IMR-90 (cell line): ENCODE measurements at regions not wholly inside any gene's neighbourhood (a gene's known extent, or its start where the extent isn't known, plus 50 kb on each side); places are given as distances from the start of the nearest gene placed in this dataset.

Source experiments
- ATAC-seq: fragments of 200-7000 bp; cut with Tn5 transposase; 2 replicates; pipeline ENCODE4 v1.9.1; 2020; ENCODE audit warnings: low read depth, mild to moderate bottlenecking, moderate library complexity
- BruUV-seq: library from RNA; stranded (reverse); fragments of 400-500 nt; replicated peaks from 2 replicates; lab custom pipeline; 2021; lab: Mats Ljungman, UMichigan
- CTCF ChIA-PET: fragments of 300-600 bp; formaldehyde crosslinking; extraction: SDS; loops from one replicate; lab custom pipeline; 2021; ENCODE audit warnings: antibody characterized with exemption; lab: Yijun Ruan, JAX
- POLR2A ChIA-PET: fragments of 300-600 bp; sonication (Branson Sonifier 250); formaldehyde crosslinking; loops from one replicate; lab custom pipeline; 2022; ENCODE audit warnings: antibody characterized with exemption; ENCODE audit not compliant: unreplicated experiment; lab: Charles Lee
- DNase-seq: peaks from one replicate; pipeline ENCODE4 v3.0.0; 2013
- H2AFZ ChIP-seq: replicated peaks from 2 replicates; pipeline ENCODE3; 2013; ENCODE audit warnings: low read length, mild to moderate bottlenecking; ENCODE audit not compliant: poor library complexity
- H2AK5ac ChIP-seq: 2 replicates; pipeline ENCODE4 v1.6.1; 2013; ENCODE audit warnings: low read depth, low read length, inconsistent platforms
- H2AK9ac ChIP-seq: replicated peaks from 2 replicates; pipeline ENCODE3; 2013; ENCODE audit warnings: mild to moderate bottlenecking, low read depth, low read length, moderate library complexity; ENCODE audit not compliant: poor library complexity
- H2BK120ac ChIP-seq: 2 replicates; pipeline ENCODE4 v1.6.1; 2013; ENCODE audit warnings: low read depth, low read length, inconsistent platforms
- H2BK15ac ChIP-seq: 3 replicates; pipeline ENCODE4 v1.6.1; 2013; ENCODE audit warnings: low read depth, low read length, inconsistent platforms
- H2BK20ac ChIP-seq: 2 replicates; pipeline ENCODE4 v1.6.1; 2013; ENCODE audit warnings: low read depth, mild to moderate bottlenecking, inconsistent platforms, low read length, moderate library complexity
- H2BK5ac ChIP-seq: 2 replicates; pipeline ENCODE4 v1.6.1; 2013; ENCODE audit warnings: mild to moderate bottlenecking, low read depth, low read length, inconsistent platforms; ENCODE audit not compliant: poor library complexity, severe bottlenecking
- H3K14ac ChIP-seq: replicated peaks from 2 replicates; pipeline ENCODE4 v1.6.1; 2013; ENCODE audit warnings: low read depth, low read length, inconsistent platforms
- H3K18ac ChIP-seq: 2 replicates; pipeline ENCODE4 v1.6.1; 2013; ENCODE audit warnings: low read depth, low read length, control low read depth
- H3K23ac ChIP-seq: 2 replicates; pipeline ENCODE4 v1.6.1; 2013; ENCODE audit warnings: low read depth, low read length, inconsistent platforms
- H3K27ac ChIP-seq: 2 replicates; pipeline ENCODE4 v1.5.1; 2013; ENCODE audit warnings: mild to moderate bottlenecking, control low read depth, low read length; ENCODE audit not compliant: insufficient read depth
- H3K27me3 ChIP-seq: 2 replicates; pipeline ENCODE4 v1.6.1; 2013; ENCODE audit warnings: low read length; ENCODE audit not compliant: control insufficient read depth, insufficient read depth
- H3K36me3 ChIP-seq: 2 replicates; pipeline ENCODE4 v1.6.1; 2013; ENCODE audit warnings: low read length, mixed read lengths; ENCODE audit not compliant: control insufficient read depth, insufficient read depth
- H3K4ac ChIP-seq: 2 replicates; pipeline ENCODE4 v1.6.1; 2013; ENCODE audit warnings: low read depth, low read length, inconsistent platforms
- H3K4me1 ChIP-seq: 2 replicates; pipeline ENCODE4 v1.6.1; 2013; ENCODE audit warnings: low read length, mixed read lengths; ENCODE audit not compliant: control insufficient read depth, insufficient read depth
- H3K4me2 ChIP-seq: 2 replicates; pipeline ENCODE4 v1.6.1; 2013; ENCODE audit warnings: low read depth, mild to moderate bottlenecking, control low read depth, low read length, moderate library complexity
- H3K4me3 ChIP-seq: 2 replicates; pipeline ENCODE4 v1.5.1; 2013; ENCODE audit warnings: low read depth, mild to moderate bottlenecking, control low read depth, low read length, moderate library complexity; ENCODE audit not compliant: insufficient read depth
- H3K56ac ChIP-seq: 2 replicates; pipeline ENCODE4 v1.6.1; 2013; ENCODE audit warnings: low read length, inconsistent platforms; ENCODE audit not compliant: insufficient read depth; ENCODE audit errors: extremely low read depth
- H3K79me1 ChIP-seq, 2 experiments: 2 replicates each; pipeline ENCODE4 v1.6.1; 2013; ENCODE audit warnings: low read length in 2 of 2, inconsistent platforms in 1 of 2, low read depth in 1 of 2
- H3K9ac ChIP-seq: 2 replicates; pipeline ENCODE4 v1.6.1; 2013; ENCODE audit warnings: low read depth, low read length, control low read depth
- H3K9me1 ChIP-seq: 2 replicates; pipeline ENCODE4 v1.6.1; 2013; ENCODE audit warnings: low read length, inconsistent platforms; ENCODE audit not compliant: insufficient read depth
- H3K9me3 ChIP-seq: 2 replicates; pipeline ENCODE4 v1.6.1; 2013; ENCODE audit warnings: low read length; ENCODE audit not compliant: control insufficient read depth, insufficient read depth
- H4K20me1 ChIP-seq: 2 replicates; pipeline ENCODE4 v1.6.1; 2013; ENCODE audit warnings: low read length, inconsistent platforms; ENCODE audit not compliant: insufficient read depth
- H4K5ac ChIP-seq: 2 replicates; pipeline ENCODE4 v1.6.1; 2013; ENCODE audit warnings: mild to moderate bottlenecking, low read depth, low read length, control low read depth
- H4K8ac ChIP-seq, 2 experiments: 2 replicates each; pipeline ENCODE4 v1.6.1; 2013; ENCODE audit warnings: low read depth in 2 of 2, low read length in 2 of 2, control low read depth in 1 of 2, inconsistent platforms in 1 of 2
- H4K91ac ChIP-seq: 2 replicates; pipeline ENCODE4 v1.6.1; 2013; ENCODE audit warnings: low read depth, low read length, inconsistent platforms; ENCODE audit not compliant: insufficient read depth
- BHLHE40 ChIP-seq: fragments of 150-350 bp; IDR thresholded peaks from 2 replicates; pipeline ENCODE4 v1.6.1; 2016; ENCODE audit warnings: mild to moderate bottlenecking, low read depth, low read length
- CEBPB ChIP-seq: IDR thresholded peaks from 2 replicates; pipeline ENCODE4 v1.6.1; 2012; ENCODE audit warnings: low read depth, low read length, improper control_type of control experiment
- CHD1 ChIP-seq: IDR thresholded peaks from 2 replicates; pipeline ENCODE4 v1.6.1; 2012; ENCODE audit warnings: low read depth, low read length, improper control_type of control experiment
- FOS ChIP-seq: fragments of 150-350 bp; IDR thresholded peaks from 2 replicates; pipeline ENCODE4 v1.6.1; 2016; ENCODE audit warnings: low read depth, low read length
- MAFK ChIP-seq: IDR thresholded peaks from 2 replicates; pipeline ENCODE4 v1.6.1; 2012; ENCODE audit warnings: low read depth, low read length, improper control_type of control experiment
- MAZ ChIP-seq: IDR thresholded peaks from 2 replicates; pipeline ENCODE4 v1.6.1; 2012; ENCODE audit warnings: low read depth, mild to moderate bottlenecking, low read length, improper control_type of control experiment, moderate library complexity, borderline replicate concordance
- MXI1 ChIP-seq: IDR thresholded peaks from 2 replicates; pipeline ENCODE4 v1.6.1; 2012; ENCODE audit warnings: low read depth, mild to moderate bottlenecking, low read length, moderate library complexity, borderline replicate concordance
- NFE2L2 ChIP-seq: fragments of 150-350 bp; IDR thresholded peaks from 2 replicates; pipeline ENCODE4 v1.6.1; 2016; ENCODE audit warnings: low read depth, mild to moderate bottlenecking, low read length
- POLR2A ChIP-seq: IDR thresholded peaks from 2 replicates; pipeline ENCODE4 v1.6.1; 2012; ENCODE audit warnings: mild to moderate bottlenecking, low read depth, low read length
- RAD21 ChIP-seq: IDR thresholded peaks from 2 replicates; pipeline ENCODE4 v1.6.1; 2012; ENCODE audit warnings: low read length, improper control_type of control experiment
- RCOR1 ChIP-seq: IDR thresholded peaks from 2 replicates; pipeline ENCODE4 v1.6.1; 2012; ENCODE audit warnings: mild to moderate bottlenecking, low read length, improper control_type of control experiment; ENCODE audit not compliant: insufficient replicate concordance
- RFX5 ChIP-seq: IDR thresholded peaks from 2 replicates; pipeline ENCODE4 v1.8.0; 2012; ENCODE audit warnings: low read depth, mild to moderate bottlenecking, low read length, moderate library complexity
- SMC3 ChIP-seq: fragments of 150-350 bp; IDR thresholded peaks from 2 replicates; pipeline ENCODE4 v1.6.1; 2016; ENCODE audit warnings: low read depth, mild to moderate bottlenecking, antibody characterized with exemption, low read length, moderate library complexity
- WGBS, 2 experiments: methylation state at CpG; one replicate each; pipeline versions ENCODE4 v1.1.5 to v1.1.7; 2013; ENCODE audit warnings: missing lambda C conversion rate in 2 of 2; ENCODE audit not compliant: insufficient read length in 1 of 2; ENCODE audit errors: extremely low coverage in 2 of 2; 5-methylcytosine and 5-hydroxymethylcytosine counted together
- dilution Hi-C: fragments of 300-500 bp; cut with HindIII; formaldehyde crosslinking; loops from one replicate; pipeline ENCODE4 v1.14.3; 2018; ENCODE audit warnings: low sequenced_read_pairs; ENCODE audit not compliant: unreplicated experiment
- in situ Hi-C: fragments of 300-500 bp; cut with MboI; formaldehyde crosslinking; loops from 3 replicates; pipeline ENCODE4 v1.14.3; 2019; ENCODE audit warnings: low sequenced_read_pairs, inconsistent platforms, mixed read lengths
- intact Hi-C: fragments of 100-400 bp; cut with micrococcal nuclease; formaldehyde crosslinking; loops from 2 replicates; pipeline ENCODE4 v1.10.0; 2022
- TF ChIP-seq, protein P1 (sequence below): fragments of 150-350 bp; IDR thresholded peaks from 2 replicates; pipeline ENCODE4 v1.6.1; 2016; ENCODE audit warnings: low read depth, mild to moderate bottlenecking, low read length, moderate library complexity, borderline replicate concordance
- TF ChIP-seq, protein P2 (sequence below): fragments of 150-350 bp; IDR thresholded peaks from 2 replicates; pipeline ENCODE4 v1.6.1; 2017; ENCODE audit warnings: mild to moderate bottlenecking, antibody characterized with exemption, low read length, low read depth
- TF ChIP-seq, protein P3 (sequence below): conservative IDR thresholded peaks from 2 replicates; pipeline ENCODE4 v1.5.1; 2012; ENCODE audit warnings: mild to moderate bottlenecking, low read depth, low read length, improper control_type of control experiment

DNA sequence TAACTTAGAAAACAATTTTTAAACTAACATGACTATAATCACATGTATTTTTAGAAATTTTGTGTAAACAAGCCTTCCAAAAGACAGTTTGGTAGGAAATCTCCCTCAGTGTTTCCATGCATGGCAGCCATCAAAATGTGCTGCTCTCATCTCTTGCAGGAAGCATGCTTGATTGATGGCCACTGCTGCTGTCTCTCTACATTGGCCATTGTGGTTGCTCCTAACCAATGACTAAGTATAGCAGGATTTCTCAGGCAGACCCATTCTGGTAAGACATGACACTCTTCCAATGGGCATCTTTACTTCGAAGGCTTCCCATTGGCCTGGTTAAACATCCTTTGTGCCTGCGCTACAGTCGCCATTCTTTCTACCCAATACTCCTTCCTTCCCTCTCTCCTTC, 78.9 kb upstream of the GUCY1A1 start:
- Histone ChIP-seq H2AK5ac (no peak overlapping the region), H3K4me3 (no peak overlapping the region), H3K9ac (no peak overlapping the region), H3K4me1 (peaks cover 4% of the 10 kb centered on the region; the same call in 1 of the 2 replicates), H2AK9ac (no peak overlapping the region), H4K5ac (no peak overlapping the region), H2AFZ (no peak overlapping the region), H2BK20ac (no peak overlapping the region), H3K36me3 (no peaks in the 10 kb centered on the region), H3K56ac (no peak overlapping the region), H4K8ac (no peak overlapping the region), H3K18ac (no peak overlapping the region), H3K79me1 (no peaks in the 10 kb centered on the region), H2BK120ac (no peak overlapping the region), H3K14ac (no peak overlapping the region), H3K4ac (no peak overlapping the region), H3K23ac (no peak overlapping the region), H3K9me1 (no peaks in the 10 kb centered on the region), H4K20me1 (no peaks in the 10 kb centered on the region), H2BK15ac (no peak overlapping the region), H3K27me3 (no peaks in the 10 kb centered on the region), H2BK5ac (no peak overlapping the region), H3K4me2 (no peak overlapping the region), H3K9me3 (no peaks in the 10 kb centered on the region; the same call in 1 of the 2 replicates), H3K27ac (no peak overlapping the region), H4K91ac (no peak overlapping the region)
- WGBS, 2 experiments: 100% methylated on average over 2 of the region's 3 CpGs; no CpG with 5 or more reads in 1 of the 2 experiments
- intact Hi-C loops (no loop called here), in situ Hi-C loops (no loop called here), dilution Hi-C loops (no loop called here)
- ChIA-PET POLR2A (no interaction called here), CTCF (no interaction called here)
- BruUV-seq: no TSS peak
- TF ChIP-seq, protein P1, sequence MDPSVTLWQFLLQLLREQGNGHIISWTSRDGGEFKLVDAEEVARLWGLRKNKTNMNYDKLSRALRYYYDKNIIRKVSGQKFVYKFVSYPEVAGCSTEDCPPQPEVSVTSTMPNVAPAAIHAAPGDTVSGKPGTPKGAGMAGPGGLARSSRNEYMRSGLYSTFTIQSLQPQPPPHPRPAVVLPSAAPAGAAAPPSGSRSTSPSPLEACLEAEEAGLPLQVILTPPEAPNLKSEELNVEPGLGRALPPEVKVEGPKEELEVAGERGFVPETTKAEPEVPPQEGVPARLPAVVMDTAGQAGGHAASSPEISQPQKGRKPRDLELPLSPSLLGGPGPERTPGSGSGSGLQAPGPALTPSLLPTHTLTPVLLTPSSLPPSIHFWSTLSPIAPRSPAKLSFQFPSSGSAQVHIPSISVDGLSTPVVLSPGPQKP: no peak
- TF ChIP-seq POLR2A (no peak), RAD21 (no peak), MAFK (no peak), MXI1 (no peak), MAZ (no peak), RFX5 (no peak), RCOR1 (no peak), CHD1 (no peak), FOS (no peak), SMC3 (no peak), CEBPB (no peak), BHLHE40 (no peak), NFE2L2 (no peak)
- TF ChIP-seq, protein P2, sequence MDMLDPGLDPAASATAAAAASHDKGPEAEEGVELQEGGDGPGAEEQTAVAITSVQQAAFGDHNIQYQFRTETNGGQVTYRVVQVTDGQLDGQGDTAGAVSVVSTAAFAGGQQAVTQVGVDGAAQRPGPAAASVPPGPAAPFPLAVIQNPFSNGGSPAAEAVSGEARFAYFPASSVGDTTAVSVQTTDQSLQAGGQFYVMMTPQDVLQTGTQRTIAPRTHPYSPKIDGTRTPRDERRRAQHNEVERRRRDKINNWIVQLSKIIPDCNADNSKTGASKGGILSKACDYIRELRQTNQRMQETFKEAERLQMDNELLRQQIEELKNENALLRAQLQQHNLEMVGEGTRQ: no peak
- TF ChIP-seq, protein P3, sequence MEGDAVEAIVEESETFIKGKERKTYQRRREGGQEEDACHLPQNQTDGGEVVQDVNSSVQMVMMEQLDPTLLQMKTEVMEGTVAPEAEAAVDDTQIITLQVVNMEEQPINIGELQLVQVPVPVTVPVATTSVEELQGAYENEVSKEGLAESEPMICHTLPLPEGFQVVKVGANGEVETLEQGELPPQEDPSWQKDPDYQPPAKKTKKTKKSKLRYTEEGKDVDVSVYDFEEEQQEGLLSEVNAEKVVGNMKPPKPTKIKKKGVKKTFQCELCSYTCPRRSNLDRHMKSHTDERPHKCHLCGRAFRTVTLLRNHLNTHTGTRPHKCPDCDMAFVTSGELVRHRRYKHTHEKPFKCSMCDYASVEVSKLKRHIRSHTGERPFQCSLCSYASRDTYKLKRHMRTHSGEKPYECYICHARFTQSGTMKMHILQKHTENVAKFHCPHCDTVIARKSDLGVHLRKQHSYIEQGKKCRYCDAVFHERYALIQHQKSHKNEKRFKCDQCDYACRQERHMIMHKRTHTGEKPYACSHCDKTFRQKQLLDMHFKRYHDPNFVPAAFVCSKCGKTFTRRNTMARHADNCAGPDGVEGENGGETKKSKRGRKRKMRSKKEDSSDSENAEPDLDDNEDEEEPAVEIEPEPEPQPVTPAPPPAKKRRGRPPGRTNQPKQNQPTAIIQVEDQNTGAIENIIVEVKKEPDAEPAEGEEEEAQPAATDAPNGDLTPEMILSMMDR: no peak
- DNase-seq (no peak), ATAC-seq (no peak)
